ENCODE measurements at regions not wholly inside any gene's neighbourhood (a gene's known extent, or its start where the extent isn't known, plus 50 kb on each side); places are given as distances from the start of the nearest gene placed in this dataset.
"Not testable (repeated sequence)": the region's sequence is repeated elsewhere in the genome, so short reads cannot be mapped to it uniquely, and the experiment has no call there.

DNA sequence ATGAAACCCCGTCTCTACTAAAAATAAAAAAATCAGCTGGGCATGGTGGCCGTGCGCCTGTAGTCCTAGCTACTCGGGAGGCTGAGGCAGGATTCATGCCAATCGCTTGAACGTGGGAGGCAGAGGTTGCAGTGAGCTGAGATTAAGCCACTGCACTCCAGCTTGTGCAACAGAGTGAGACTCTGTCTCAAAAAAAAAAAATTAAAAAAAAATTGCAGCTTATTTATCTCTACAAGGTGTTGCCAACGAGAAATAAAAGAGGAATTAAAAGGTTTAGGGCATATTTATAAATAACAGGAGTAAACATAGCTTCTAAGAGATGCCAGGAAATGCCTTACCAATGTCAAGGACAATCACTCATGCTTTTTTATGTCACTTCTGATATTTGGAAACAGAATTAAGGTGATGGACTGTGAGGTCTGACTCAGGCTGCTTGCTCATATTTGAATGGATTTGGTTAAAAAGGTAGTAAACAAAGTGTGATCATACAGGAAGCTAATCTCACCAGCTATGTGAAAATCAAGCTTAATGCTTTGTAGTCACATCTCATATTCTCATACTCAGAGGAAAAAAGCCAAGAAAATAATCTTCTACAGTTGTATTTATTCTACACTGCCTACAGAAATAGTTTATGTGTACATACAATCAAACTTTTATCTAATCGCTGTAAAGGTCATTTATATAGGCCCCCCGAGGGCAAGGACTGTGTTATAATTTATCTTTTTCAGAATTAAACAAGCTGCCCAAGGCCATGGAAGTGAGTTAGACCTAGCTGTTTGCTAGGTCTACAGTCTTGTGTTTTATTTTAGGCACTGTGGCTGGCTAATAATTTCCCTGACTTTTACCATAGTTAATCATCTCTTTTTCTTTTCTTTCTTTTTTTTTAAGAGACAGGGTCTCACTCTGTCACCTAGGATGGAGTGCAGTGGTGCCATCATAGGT is 61.1 kb upstream of the RBMX start:
- Histone ChIP-seq H3K4me3 (ENCODE audit: low read length) (no peak overlapping the region), H3K9ac (ENCODE audit: low read length) (no peak overlapping the region), H3K27ac (ENCODE audit: low read length) (no peak overlapping the region), H3K9me2 (ENCODE audit: insufficient read depth, low read length) (no peaks in the 10 kb centered on the region), H3K9me3 (ENCODE audit: low read length) (no peaks in the 10 kb centered on the region), H4K20me1 (ENCODE audit: insufficient read depth) (no peaks in the 10 kb centered on the region), H3K79me2 (replicated peaks; ENCODE audit: insufficient read depth, low read length) (no peaks in the 10 kb centered on the region), H3F3A (ENCODE audit: insufficient read depth, low read length, poor library complexity, severe bottlenecking) (no peaks in the 10 kb centered on the region), H2AFZ (ENCODE audit: low read depth, low read length) (no peak overlapping the region), H3K4me2 (ENCODE audit: low read length) (no peak overlapping the region), H3K36me3 (ENCODE audit: insufficient read depth, low read length) (no peaks in the 10 kb centered on the region), H3K27me3 (ENCODE audit: insufficient read depth, low read depth, low read length) (no peaks in the 10 kb centered on the region)
- no peak for TF ChIP-seq SMC3 (conservative IDR thresholded peaks at IDR 0.05; ENCODE audit: poor library complexity)
- TF ChIP-seq, protein P1, sequence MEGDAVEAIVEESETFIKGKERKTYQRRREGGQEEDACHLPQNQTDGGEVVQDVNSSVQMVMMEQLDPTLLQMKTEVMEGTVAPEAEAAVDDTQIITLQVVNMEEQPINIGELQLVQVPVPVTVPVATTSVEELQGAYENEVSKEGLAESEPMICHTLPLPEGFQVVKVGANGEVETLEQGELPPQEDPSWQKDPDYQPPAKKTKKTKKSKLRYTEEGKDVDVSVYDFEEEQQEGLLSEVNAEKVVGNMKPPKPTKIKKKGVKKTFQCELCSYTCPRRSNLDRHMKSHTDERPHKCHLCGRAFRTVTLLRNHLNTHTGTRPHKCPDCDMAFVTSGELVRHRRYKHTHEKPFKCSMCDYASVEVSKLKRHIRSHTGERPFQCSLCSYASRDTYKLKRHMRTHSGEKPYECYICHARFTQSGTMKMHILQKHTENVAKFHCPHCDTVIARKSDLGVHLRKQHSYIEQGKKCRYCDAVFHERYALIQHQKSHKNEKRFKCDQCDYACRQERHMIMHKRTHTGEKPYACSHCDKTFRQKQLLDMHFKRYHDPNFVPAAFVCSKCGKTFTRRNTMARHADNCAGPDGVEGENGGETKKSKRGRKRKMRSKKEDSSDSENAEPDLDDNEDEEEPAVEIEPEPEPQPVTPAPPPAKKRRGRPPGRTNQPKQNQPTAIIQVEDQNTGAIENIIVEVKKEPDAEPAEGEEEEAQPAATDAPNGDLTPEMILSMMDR (IDR thresholded peaks at IDR 0.05; ENCODE audit: poor library complexity, severe bottlenecking) = no peak
- no peak for TF ChIP-seq RAD21 (conservative IDR thresholded peaks at IDR 0.05)
- no peak for TF ChIP-seq EP300 (conservative IDR thresholded peaks at IDR 0.05; ENCODE audit: poor library complexity, severe bottlenecking)

DNA sequence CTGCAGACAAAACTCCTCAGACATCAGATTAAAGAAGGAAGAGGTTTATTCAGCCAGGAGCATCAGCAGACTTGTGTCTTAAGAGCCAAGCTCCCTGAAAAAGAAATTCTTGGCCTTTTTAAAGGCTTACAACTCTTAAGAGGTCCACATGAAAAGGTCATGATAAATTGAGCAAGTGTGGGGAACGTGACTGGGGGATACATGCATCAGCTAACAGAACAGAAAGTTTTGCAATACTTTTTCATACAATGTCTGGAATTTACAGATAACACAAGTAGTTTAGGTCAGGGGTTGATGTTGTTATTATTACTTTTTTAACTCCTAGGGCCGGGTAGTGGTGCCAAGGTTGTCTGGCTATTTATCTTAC is 55.6 kb upstream of the RBMX start:
- no peaks in the 10 kb centered on the region for H3F3A ChIP-seq (ENCODE audit: insufficient read depth, low read length, poor library complexity, severe bottlenecking)
- TF ChIP-seq MXI1 (conservative IDR thresholded peaks at IDR 0.05; ENCODE audit: poor library complexity, severe bottlenecking) (no peak), EP300 (conservative IDR thresholded peaks at IDR 0.05; ENCODE audit: poor library complexity, severe bottlenecking) (no peak), SMC3 (conservative IDR thresholded peaks at IDR 0.05; ENCODE audit: poor library complexity) (no peak), POLR2AphosphoS5 (IDR thresholded peaks at IDR 0.05) (no peak), TAF1 (IDR thresholded peaks at IDR 0.05; ENCODE audit: low read depth) (no peak), EZH2 (IDR thresholded peaks at IDR 0.05; ENCODE audit: borderline replicate concordance, insufficient read depth, low read length, poor library complexity, severe bottlenecking) (no peak), RAD21 (conservative IDR thresholded peaks at IDR 0.05) (no peak)
- TF ChIP-seq, protein P2, sequence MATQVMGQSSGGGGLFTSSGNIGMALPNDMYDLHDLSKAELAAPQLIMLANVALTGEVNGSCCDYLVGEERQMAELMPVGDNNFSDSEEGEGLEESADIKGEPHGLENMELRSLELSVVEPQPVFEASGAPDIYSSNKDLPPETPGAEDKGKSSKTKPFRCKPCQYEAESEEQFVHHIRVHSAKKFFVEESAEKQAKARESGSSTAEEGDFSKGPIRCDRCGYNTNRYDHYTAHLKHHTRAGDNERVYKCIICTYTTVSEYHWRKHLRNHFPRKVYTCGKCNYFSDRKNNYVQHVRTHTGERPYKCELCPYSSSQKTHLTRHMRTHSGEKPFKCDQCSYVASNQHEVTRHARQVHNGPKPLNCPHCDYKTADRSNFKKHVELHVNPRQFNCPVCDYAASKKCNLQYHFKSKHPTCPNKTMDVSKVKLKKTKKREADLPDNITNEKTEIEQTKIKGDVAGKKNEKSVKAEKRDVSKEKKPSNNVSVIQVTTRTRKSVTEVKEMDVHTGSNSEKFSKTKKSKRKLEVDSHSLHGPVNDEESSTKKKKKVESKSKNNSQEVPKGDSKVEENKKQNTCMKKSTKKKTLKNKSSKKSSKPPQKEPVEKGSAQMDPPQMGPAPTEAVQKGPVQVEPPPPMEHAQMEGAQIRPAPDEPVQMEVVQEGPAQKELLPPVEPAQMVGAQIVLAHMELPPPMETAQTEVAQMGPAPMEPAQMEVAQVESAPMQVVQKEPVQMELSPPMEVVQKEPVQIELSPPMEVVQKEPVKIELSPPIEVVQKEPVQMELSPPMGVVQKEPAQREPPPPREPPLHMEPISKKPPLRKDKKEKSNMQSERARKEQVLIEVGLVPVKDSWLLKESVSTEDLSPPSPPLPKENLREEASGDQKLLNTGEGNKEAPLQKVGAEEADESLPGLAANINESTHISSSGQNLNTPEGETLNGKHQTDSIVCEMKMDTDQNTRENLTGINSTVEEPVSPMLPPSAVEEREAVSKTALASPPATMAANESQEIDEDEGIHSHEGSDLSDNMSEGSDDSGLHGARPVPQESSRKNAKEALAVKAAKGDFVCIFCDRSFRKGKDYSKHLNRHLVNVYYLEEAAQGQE (IDR thresholded peaks at IDR 0.05; ENCODE audit: borderline replicate concordance) = no peak
- TF ChIP-seq, protein P1 (IDR thresholded peaks at IDR 0.05; ENCODE audit: poor library complexity, severe bottlenecking) = no peak

DNA sequence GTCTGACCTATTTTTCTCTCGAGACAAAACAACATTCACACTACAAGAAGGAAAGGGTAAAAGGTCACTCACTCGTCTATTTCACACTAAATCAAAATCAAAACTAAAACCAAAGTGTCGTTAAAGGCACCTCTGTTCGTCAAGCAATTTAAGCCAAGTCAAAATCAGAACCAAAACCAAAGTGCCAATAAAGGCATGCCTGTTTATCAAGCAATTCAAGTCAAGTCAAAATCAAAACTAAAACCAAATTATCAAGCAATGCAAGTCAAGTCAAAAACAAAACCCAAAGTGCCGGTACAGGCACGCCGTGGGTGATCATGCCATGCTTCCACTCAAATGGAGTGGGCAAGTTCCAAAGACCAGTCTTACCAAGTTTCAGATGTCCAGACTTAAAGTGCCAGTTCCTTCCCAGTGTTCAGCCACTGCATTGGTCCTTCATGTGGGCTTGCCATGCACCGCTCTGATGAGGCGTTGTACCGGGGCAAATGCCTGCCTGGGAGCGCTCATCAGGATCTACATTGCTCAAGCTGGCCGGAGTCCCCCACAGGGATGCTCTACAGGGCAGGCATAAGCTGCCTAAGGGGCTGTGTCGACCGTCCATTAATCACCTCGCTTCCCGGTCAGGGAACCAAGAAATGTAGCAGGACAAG is 55.1 kb upstream of the RBMX start:
- not testable (repeated sequence) for H3K4me3 ChIP-seq (ENCODE audit: low read length); H2AFZ ChIP-seq (ENCODE audit: low read depth, low read length); H3K36me3 ChIP-seq (ENCODE audit: insufficient read depth, low read length); H3K27me3 ChIP-seq (ENCODE audit: insufficient read depth, low read depth, low read length); H3F3A ChIP-seq (ENCODE audit: insufficient read depth, low read length, poor library complexity, severe bottlenecking); H3K79me2 ChIP-seq (replicated peaks; ENCODE audit: insufficient read depth, low read length); H3K27ac ChIP-seq (ENCODE audit: low read length); H4K20me1 ChIP-seq (ENCODE audit: insufficient read depth); H3K4me2 ChIP-seq (ENCODE audit: low read length); H3K9me2 ChIP-seq (ENCODE audit: insufficient read depth, low read length); H3K9ac ChIP-seq (ENCODE audit: low read length); H3K9me3 ChIP-seq (ENCODE audit: low read length)

More for the DNA sequence above, 55.6 kb upstream of the RBMX start:
- H3K27ac ChIP-seq (ENCODE audit: low read length) = no peak overlapping the region
- no peaks in the 10 kb centered on the region for H3K9me3 ChIP-seq (ENCODE audit: low read length)
- H3K9ac ChIP-seq (ENCODE audit: low read length) = no peak overlapping the region
- H3K36me3 ChIP-seq (ENCODE audit: insufficient read depth, low read length) = no peaks in the 10 kb centered on the region
- no peaks in the 10 kb centered on the region for H3K27me3 ChIP-seq (ENCODE audit: insufficient read depth, low read depth, low read length)
- H3K79me2 ChIP-seq (replicated peaks; ENCODE audit: insufficient read depth, low read length) = no peaks in the 10 kb centered on the region
- H2AFZ ChIP-seq (ENCODE audit: low read depth, low read length) = no peak overlapping the region
- no peak overlapping the region for H3K4me3 ChIP-seq (ENCODE audit: low read length)
- no peaks in the 10 kb centered on the region for H4K20me1 ChIP-seq (ENCODE audit: insufficient read depth)
- H3K4me2 ChIP-seq (ENCODE audit: low read length) = no peak overlapping the region
- no peaks in the 10 kb centered on the region for H3K9me2 ChIP-seq (ENCODE audit: insufficient read depth, low read length)

DNA sequence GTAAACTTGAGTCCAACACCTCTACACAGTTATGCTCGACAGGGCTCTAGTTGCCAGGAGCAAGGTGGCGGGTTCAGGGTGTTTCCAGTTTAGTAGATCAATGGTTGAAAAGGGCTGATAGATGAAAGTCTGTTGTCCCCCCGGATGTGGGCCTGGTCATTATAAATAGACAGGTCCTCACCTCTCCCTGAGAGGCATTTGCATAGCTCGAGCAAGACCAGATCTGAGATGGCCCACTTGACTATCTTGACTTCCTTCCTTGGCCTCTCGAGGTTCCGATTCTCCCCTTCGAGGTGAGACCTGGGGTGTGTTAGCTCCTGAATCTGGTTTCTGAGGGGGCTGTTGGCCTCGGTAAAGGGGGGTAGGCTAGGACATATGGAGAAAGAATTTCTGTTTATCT is 54.1 kb upstream of the RBMX start:
- H3K27ac ChIP-seq (ENCODE audit: low read length); H3K4me2 ChIP-seq (ENCODE audit: low read length): not testable (repeated sequence)

More for the DNA sequence above, 54.1 kb upstream of the RBMX start:
- H4K20me1 ChIP-seq (ENCODE audit: insufficient read depth); H3K4me3 ChIP-seq (ENCODE audit: low read length); H3F3A ChIP-seq (ENCODE audit: insufficient read depth, low read length, poor library complexity, severe bottlenecking); H3K79me2 ChIP-seq (replicated peaks; ENCODE audit: insufficient read depth, low read length); H3K9me2 ChIP-seq (ENCODE audit: insufficient read depth, low read length); H3K36me3 ChIP-seq (ENCODE audit: insufficient read depth, low read length); H3K27me3 ChIP-seq (ENCODE audit: insufficient read depth, low read depth, low read length); H3K9me3 ChIP-seq (ENCODE audit: low read length); H3K9ac ChIP-seq (ENCODE audit: low read length); H2AFZ ChIP-seq (ENCODE audit: low read depth, low read length): not testable (repeated sequence)
